Loucy (cell line): ENCODE measurements at regions not wholly inside any gene's neighbourhood (a gene's known extent, or its start where the extent isn't known, plus 50 kb on each side); places are given as distances from the start of the nearest gene placed in this dataset.
"Not testable (repeated sequence)": the region's sequence is repeated elsewhere in the genome, so short reads cannot be mapped to it uniquely, and the experiment has no call there.

ENCODE experiments used
- H2AFZ ChIP-seq: fragments of 200-600 bp; sonication (generic); 2 replicates; pipeline ENCODE4 v1.6.0; 2016; ENCODE audit warnings: antibody characterized with exemption, mild to moderate bottlenecking, low read length, moderate library complexity
- H3F3A ChIP-seq: fragments of 200-600 bp; 2 replicates; pipeline ENCODE4 v1.6.0; 2016; ENCODE audit warnings: antibody characterized with exemption, low read depth, mild to moderate bottlenecking
- H3K27me3 ChIP-seq: fragments of 200-600 bp; sonication (generic); 2 replicates; pipeline ENCODE4 v1.6.1; 2014; ENCODE audit warnings: low read length, mild to moderate bottlenecking; ENCODE audit not compliant: insufficient read depth, poor library complexity, severe bottlenecking
- H3K36me3 ChIP-seq: fragments of 200-600 bp; sonication (generic); 2 replicates; pipeline ENCODE4 v1.6.1; 2016; ENCODE audit warnings: low read length; ENCODE audit not compliant: insufficient read depth
- H3K4me1 ChIP-seq: fragments of 200-600 bp; sonication (generic); 2 replicates; pipeline ENCODE4 v1.5.1; 2014; ENCODE audit warnings: low read length, mild to moderate bottlenecking; ENCODE audit not compliant: insufficient read depth, poor library complexity, severe bottlenecking
- H3K4me2 ChIP-seq: fragments of 200-600 bp; sonication (generic); 2 replicates; pipeline ENCODE4 v1.6.0; 2014; ENCODE audit warnings: antibody characterized with exemption, low read length, low read depth, mild to moderate bottlenecking; ENCODE audit not compliant: poor library complexity, severe bottlenecking
- H3K4me3 ChIP-seq: fragments of 200-600 bp; sonication (generic); 2 replicates; pipeline ENCODE4 v1.5.1; 2014; ENCODE audit warnings: low read length, mild to moderate bottlenecking, mixed read lengths; ENCODE audit not compliant: poor library complexity, severe bottlenecking
- H3K79me2 ChIP-seq: fragments of 200-600 bp; sonication (generic); 2 replicates; pipeline ENCODE4 v1.6.1; 2014; ENCODE audit warnings: low read length; ENCODE audit not compliant: insufficient read depth
- H3K9ac ChIP-seq: fragments of 200-600 bp; sonication (generic); 2 replicates; pipeline ENCODE4 v1.6.0; 2014; ENCODE audit warnings: mild to moderate bottlenecking, low read depth, low read length, moderate library complexity; ENCODE audit not compliant: poor library complexity, severe bottlenecking
- H3K9me2 ChIP-seq: fragments of 200-600 bp; sonication (generic); replicated peaks from 2 replicates; pipeline ENCODE4 v1.6.1; 2016; ENCODE audit warnings: low read depth, low read length, mixed read lengths
- H3K9me3 ChIP-seq: fragments of 200-600 bp; sonication (generic); 2 replicates; pipeline ENCODE4 v1.6.1; 2014; ENCODE audit warnings: mild to moderate bottlenecking, antibody characterized with exemption, low read length, low read depth; ENCODE audit not compliant: insufficient read depth
- H4K20me1 ChIP-seq: fragments of 200-600 bp; sonication (generic); 2 replicates; pipeline ENCODE4 v1.6.0; 2014; ENCODE audit warnings: antibody characterized with exemption, low read length, mild to moderate bottlenecking; ENCODE audit not compliant: insufficient read depth, poor library complexity, severe bottlenecking
- CTCF ChIP-seq: fragments of 200-600 bp; sonication (generic); conservative IDR thresholded peaks from 2 replicates; pipeline ENCODE4 v1.5.1; 2014; ENCODE audit warnings: mild to moderate bottlenecking, antibody characterized with exemption, low read length
- EZH2phosphoT487 ChIP-seq: fragments of 200-600 bp; IDR thresholded peaks from 2 replicates; pipeline ENCODE4 v1.6.1; 2018; ENCODE audit warnings: antibody characterized with exemption, mild to moderate bottlenecking, moderate library complexity, borderline replicate concordance

- no peak for TF ChIP-seq CTCF
- TF ChIP-seq EZH2phosphoT487: no peak
- H3F3A ChIP-seq: no peaks in the 10 kb centered on the region
- no peak overlapping the region for H3K4me3 ChIP-seq
- no peak overlapping the region for H2AFZ ChIP-seq
- H3K79me2 ChIP-seq: no peaks in the 10 kb centered on the region
- no peak overlapping the region for H3K4me2 ChIP-seq
- H3K36me3 ChIP-seq: no peaks in the 10 kb centered on the region
- H4K20me1 ChIP-seq: no peaks in the 10 kb centered on the region
- H3K9me2 ChIP-seq: no peaks in the 10 kb centered on the region
- no peaks in the 10 kb centered on the region for H3K4me1 ChIP-seq
- H3K9me3 ChIP-seq: no peaks in the 10 kb centered on the region
- no peak overlapping the region for H3K9ac ChIP-seq
- H3K27me3 ChIP-seq: no peaks in the 10 kb centered on the region
These were observed 1130.0 kb downstream of the DNAJB9 start for GRCh38 chr7:109699661-109700060.

- H3K9ac ChIP-seq: no peak overlapping the region
- no peaks in the 10 kb centered on the region for H4K20me1 ChIP-seq
- H3K4me2 ChIP-seq: no peak overlapping the region
- H3K9me3 ChIP-seq: no peaks in the 10 kb centered on the region
- no peak for TF ChIP-seq EZH2phosphoT487
- TF ChIP-seq CTCF: no peak
- no peaks in the 10 kb centered on the region for H3K36me3 ChIP-seq
- H3K79me2 ChIP-seq: no peaks in the 10 kb centered on the region
- H3K27me3 ChIP-seq: no peaks in the 10 kb centered on the region
- no peaks in the 10 kb centered on the region for H3F3A ChIP-seq
- H3K9me2 ChIP-seq: no peaks in the 10 kb centered on the region
- no peak overlapping the region for H2AFZ ChIP-seq
- no peak overlapping the region for H3K4me3 ChIP-seq
- no peaks in the 10 kb centered on the region for H3K4me1 ChIP-seq
These were observed 1143.7 kb downstream of the DNAJB9 start for GRCh38 chr7:109713366-109713765.

GRCh38 chr7:109719359-109719758 is 1149.7 kb downstream of the DNAJB9 start:
- H3K4me3 ChIP-seq, H3F3A ChIP-seq, H3K79me2 ChIP-seq, H3K36me3 ChIP-seq, H3K4me2 ChIP-seq, H3K27me3 ChIP-seq, H4K20me1 ChIP-seq, H3K9me3 ChIP-seq, H3K9me2 ChIP-seq, H3K9ac ChIP-seq, H2AFZ ChIP-seq, H3K4me1 ChIP-seq: not testable (repeated sequence)

- H3K9me3 ChIP-seq: no peaks in the 10 kb centered on the region
- no peaks in the 10 kb centered on the region for H3K79me2 ChIP-seq
- H3K4me1 ChIP-seq: no peaks in the 10 kb centered on the region
- no peak overlapping the region for H2AFZ ChIP-seq
- no peak for TF ChIP-seq EZH2phosphoT487
- TF ChIP-seq CTCF: no peak
- no peak overlapping the region for H3K9ac ChIP-seq
- no peaks in the 10 kb centered on the region for H3K9me2 ChIP-seq
- no peaks in the 10 kb centered on the region for H3K27me3 ChIP-seq
- H3K36me3 ChIP-seq: no peaks in the 10 kb centered on the region
- H3K4me2 ChIP-seq: no peak overlapping the region
- no peaks in the 10 kb centered on the region for H4K20me1 ChIP-seq
- no peaks in the 10 kb centered on the region for H3F3A ChIP-seq
- H3K4me3 ChIP-seq: no peak overlapping the region
These were observed 1164.9 kb downstream of the DNAJB9 start for GRCh38 chr7:109734601-109735000.
